HCT116 (cell line): ENCODE measurements at regions not wholly inside any gene's neighbourhood (a gene's known extent, or its start where the extent isn't known, plus 50 kb on each side); places are given as distances from the start of the nearest gene placed in this dataset.

ENCODE experiments used
- ATAC-seq: fragments of 200-7000 bp; cut with Tn5 transposase; 2 replicates; pipeline ENCODE4 v1.9.1; 2020; ENCODE audit warnings: mild to moderate bottlenecking, moderate library complexity
- BruUV-seq: library from RNA; stranded (reverse); fragments of 400-500 nt; replicated peaks from 2 replicates; lab custom pipeline; 2021; lab: Mats Ljungman, UMichigan
- CTCF ChIA-PET: fragments of 300-600 bp; sonication (Branson Sonifier 250); formaldehyde crosslinking; loops from one replicate; lab custom pipeline; 2021; ENCODE audit warnings: antibody characterized with exemption; lab: Charles Lee
- POLR2A ChIA-PET: fragments of 300-600, 350-600 bp; sonication (Branson Sonifier 250); formaldehyde crosslinking; loops from one replicate; lab custom pipeline; 2021; ENCODE audit warnings: antibody characterized with exemption; lab: Charles Lee
- RAD21 ChIA-PET, 2 experiments: fragments of 300-600 bp; sonication (Branson Sonifier 250); formaldehyde crosslinking; loops; one replicate each; lab custom pipeline; 2023; ENCODE audit warnings: low total read pairs in 2 of 2; ENCODE audit not compliant: uncharacterized antibody in 2 of 2, unreplicated experiment in 2 of 2, low non-redundant PET in 1 of 2; lab: Charles Lee
- DNase-seq: peaks from one replicate; pipeline ENCODE4 v3.0.0-alpha.2; 2010; ENCODE audit warnings: low read depth, low spot score
- H2AFZ ChIP-seq: fragments of 200-600 bp; shearing (Covaris generic), sonication (generic); 2 replicates; pipeline ENCODE4 v1.6.1; 2017; ENCODE audit warnings: low read depth, mixed run types, mixed read lengths, antibody characterized with exemption, low read length; ENCODE audit not compliant: poor library complexity, severe bottlenecking
- H3K27ac ChIP-seq: 2 replicates; pipeline ENCODE4 v1.5.1; 2012; ENCODE audit warnings: low read depth, low read length
- H3K27me3 ChIP-seq: fragments of 200-600 bp; sonication (generic); 2 replicates; pipeline ENCODE4 v1.6.1; 2016; ENCODE audit warnings: mixed run types, low read length, mixed read lengths; ENCODE audit not compliant: insufficient read depth
- H3K36me3 ChIP-seq, 2 experiments: fragments of 200-500 bp in 1 of 2; fragments of 200-600 bp in 1 of 2; sonication (Bioruptor generic) in 1 of 2; sonication (generic) in 1 of 2; 2 replicates each; pipeline versions ENCODE4 v1.5.1 to v1.6.1; 2014 to 2016; ENCODE audit warnings: low read length in 2 of 2, inconsistent platforms in 1 of 2, mixed read lengths in 1 of 2, mixed run types in 1 of 2; ENCODE audit not compliant: insufficient read depth in 2 of 2, control insufficient read depth in 1 of 2
- H3K4me1 ChIP-seq, 2 experiments: fragments of 200-600 bp in 1 of 2; sonication (generic) in 1 of 2; 2 replicates each; pipeline versions ENCODE4 v1.5.1 to v1.6.1; 2012 to 2017; ENCODE audit warnings: low read length in 2 of 2, inconsistent platforms in 1 of 2, mild to moderate bottlenecking in 1 of 2, mixed read lengths in 1 of 2, mixed run types in 1 of 2, moderate library complexity in 1 of 2; ENCODE audit not compliant: insufficient read depth in 2 of 2, control insufficient read depth in 1 of 2
- H3K4me2 ChIP-seq: fragments of 200-600 bp; sonication (generic); 2 replicates; pipeline ENCODE4 v1.6.1; 2017; ENCODE audit warnings: mixed run types, low read length, mixed read lengths
- H3K4me3 ChIP-seq, 2 experiments: fragments of 200-600 bp in 1 of 2; sonication (generic) in 1 of 2; replicated peaks in 1 of 2; 2 replicates each; pipeline ENCODE4 v1.5.1; 2011 to 2016; ENCODE audit warnings: low read length in 2 of 2, control low read depth in 1 of 2, low read depth in 1 of 2, mild to moderate bottlenecking in 1 of 2, mixed read lengths in 1 of 2, mixed run types in 1 of 2
- H3K79me2 ChIP-seq: fragments of 200-600 bp; sonication (generic); 2 replicates; pipeline ENCODE4 v1.6.1; 2017; ENCODE audit warnings: mild to moderate bottlenecking, mixed run types, low read length, moderate library complexity, mixed read lengths; ENCODE audit not compliant: insufficient read depth
- H3K9ac ChIP-seq: fragments of 200-600 bp; sonication (generic); 2 replicates; pipeline ENCODE4 v1.6.1; 2016; ENCODE audit warnings: low read length, mixed read lengths
- H3K9me2 ChIP-seq: fragments of 200-600 bp; sonication (generic), shearing (Covaris generic); 2 replicates; pipeline ENCODE4 v1.6.1; 2017; ENCODE audit warnings: mixed run types, mild to moderate bottlenecking, moderate library complexity; ENCODE audit not compliant: insufficient read depth
- H3K9me3 ChIP-seq, 2 experiments: fragments of 200-500 bp in 1 of 2; fragments of 200-600 bp in 1 of 2; sonication (Bioruptor generic) in 1 of 2; sonication (generic) in 1 of 2; 2 replicates each; pipeline ENCODE4 v1.6.1; 2014 to 2017; ENCODE audit warnings: low read length in 2 of 2, mixed read lengths in 2 of 2, inconsistent platforms in 1 of 2, low read depth in 1 of 2, mild to moderate bottlenecking in 1 of 2, mixed run types in 1 of 2, moderate library complexity in 1 of 2; ENCODE audit not compliant: control insufficient read depth in 1 of 2, insufficient read depth in 1 of 2
- H4K20me1 ChIP-seq: fragments of 200-600 bp; sonication (generic), shearing (Covaris generic); 2 replicates; pipeline ENCODE4 v1.6.1; 2017; ENCODE audit warnings: mixed run types, mild to moderate bottlenecking, moderate library complexity; ENCODE audit not compliant: insufficient read depth
- CBX3 ChIP-seq: IDR thresholded peaks from 2 replicates; pipeline ENCODE4 v1.6.1; 2012; ENCODE audit warnings: low read depth
- EGR1 ChIP-seq: IDR thresholded peaks from 2 replicates; pipeline ENCODE4 v1.6.1; 2012; ENCODE audit warnings: low read depth
- ELF1 ChIP-seq: IDR thresholded peaks from 2 replicates; pipeline ENCODE4 v1.6.1; 2012; ENCODE audit warnings: low read depth, borderline replicate concordance
- FOSL1 ChIP-seq: IDR thresholded peaks from 2 replicates; pipeline ENCODE4 v1.6.1; 2012; ENCODE audit warnings: low read depth
- POLR2A ChIP-seq: IDR thresholded peaks from 2 replicates; pipeline ENCODE4 v1.7.0; 2011; ENCODE audit warnings: borderline replicate concordance; ENCODE audit not compliant: insufficient read depth, insufficient read length; ENCODE audit errors: extremely low read depth
- POLR2AphosphoS5 ChIP-seq: IDR thresholded peaks from 2 replicates; pipeline ENCODE4 v1.6.1; 2011; ENCODE audit warnings: mild to moderate bottlenecking, low read depth, low read length, moderate library complexity
- RAD21 ChIP-seq: IDR thresholded peaks from 2 replicates; pipeline ENCODE4 v1.6.1; 2012; ENCODE audit warnings: low read depth, mild to moderate bottlenecking
- SIN3A ChIP-seq: IDR thresholded peaks from 2 replicates; pipeline ENCODE4 v1.6.1; 2012; ENCODE audit warnings: low read depth
- TCF7L2 ChIP-seq: IDR thresholded peaks from 2 replicates; pipeline ENCODE4 v1.7.0; 2011; ENCODE audit warnings: borderline replicate concordance, inconsistent platforms; ENCODE audit not compliant: insufficient read depth, insufficient read length; ENCODE audit errors: extremely low read depth
- intact Hi-C: fragments of 100-400 bp; cut with micrococcal nuclease; formaldehyde crosslinking; loops from 2 replicates; pipeline ENCODE4 v1.10.0; 2022
- TF ChIP-seq, protein P1 (sequence below), 3 experiments: fragments of 200-600 bp in 1 of 3; sonication (generic) in 1 of 3; IDR thresholded peaks in 2 of 3; conservative IDR thresholded peaks in 1 of 3; 2 replicates each; pipeline ENCODE4 v1.5.1; 2012 to 2017; ENCODE audit warnings: low read depth in 2 of 3, low read length in 2 of 3, antibody characterized with exemption in 1 of 3, borderline replicate concordance in 1 of 3, control low read depth in 1 of 3, mild to moderate bottlenecking in 1 of 3, mixed read lengths in 1 of 3, mixed run types in 1 of 3, moderate library complexity in 1 of 3; ENCODE audit not compliant: insufficient read depth in 1 of 3
- TF ChIP-seq, protein P2 (sequence below): IDR thresholded peaks from 2 replicates; pipeline ENCODE4 v1.6.1; 2012
- TF ChIP-seq, protein P3 (sequence below): IDR thresholded peaks from 2 replicates; pipeline ENCODE4 v1.6.1; 2012
- TF ChIP-seq, protein P4 (sequence below): IDR thresholded peaks from 2 replicates; pipeline ENCODE4 v1.6.1; 2012; ENCODE audit warnings: low read depth

DNA sequence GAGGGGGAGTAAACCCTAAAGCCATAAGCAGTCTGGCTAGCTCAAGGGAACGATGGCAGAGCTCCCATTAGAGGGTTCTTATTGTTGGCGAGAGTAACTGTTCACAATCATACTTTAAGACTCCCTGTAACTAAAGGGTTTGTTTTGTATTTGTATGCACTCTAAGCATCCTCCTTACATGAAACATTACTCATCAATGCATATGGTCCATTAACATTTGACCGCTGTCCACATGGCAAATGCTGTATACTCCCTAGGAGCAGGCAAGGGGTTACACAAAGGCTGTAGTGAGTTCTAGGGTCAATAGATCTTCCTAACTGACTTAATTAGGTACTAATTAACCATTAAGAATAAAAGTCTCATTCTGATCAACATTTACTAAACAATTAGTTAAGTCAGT lies 95.3 kb upstream of the MRPS30 start:
- Histone ChIP-seq H3K36me3 (no peaks in the 10 kb centered on the region), H3K9me3 (no peaks in the 10 kb centered on the region), H3K9ac (no peak overlapping the region), H3K79me2 (no peaks in the 10 kb centered on the region), H3K4me2 (no peak overlapping the region), H3K27ac (no peak overlapping the region), H3K27me3 (no peaks in the 10 kb centered on the region), H3K4me3 (no peak overlapping the region), H3K9me2 (no peaks in the 10 kb centered on the region), H2AFZ (no peak overlapping the region), H3K4me1 (no peaks in the 10 kb centered on the region), H4K20me1 (no peaks in the 10 kb centered on the region)
- ChIA-PET CTCF (no interaction called here), RAD21 (no interaction called here), POLR2A (no interaction called here)
- BruUV-seq = no TSS peak
- TF ChIP-seq, protein P1, sequence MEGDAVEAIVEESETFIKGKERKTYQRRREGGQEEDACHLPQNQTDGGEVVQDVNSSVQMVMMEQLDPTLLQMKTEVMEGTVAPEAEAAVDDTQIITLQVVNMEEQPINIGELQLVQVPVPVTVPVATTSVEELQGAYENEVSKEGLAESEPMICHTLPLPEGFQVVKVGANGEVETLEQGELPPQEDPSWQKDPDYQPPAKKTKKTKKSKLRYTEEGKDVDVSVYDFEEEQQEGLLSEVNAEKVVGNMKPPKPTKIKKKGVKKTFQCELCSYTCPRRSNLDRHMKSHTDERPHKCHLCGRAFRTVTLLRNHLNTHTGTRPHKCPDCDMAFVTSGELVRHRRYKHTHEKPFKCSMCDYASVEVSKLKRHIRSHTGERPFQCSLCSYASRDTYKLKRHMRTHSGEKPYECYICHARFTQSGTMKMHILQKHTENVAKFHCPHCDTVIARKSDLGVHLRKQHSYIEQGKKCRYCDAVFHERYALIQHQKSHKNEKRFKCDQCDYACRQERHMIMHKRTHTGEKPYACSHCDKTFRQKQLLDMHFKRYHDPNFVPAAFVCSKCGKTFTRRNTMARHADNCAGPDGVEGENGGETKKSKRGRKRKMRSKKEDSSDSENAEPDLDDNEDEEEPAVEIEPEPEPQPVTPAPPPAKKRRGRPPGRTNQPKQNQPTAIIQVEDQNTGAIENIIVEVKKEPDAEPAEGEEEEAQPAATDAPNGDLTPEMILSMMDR (IDR thresholded peaks at IDR 0.05 in 2 of 3, conservative IDR thresholded peaks at IDR 0.05 in 1 of 3; ENCODE audit: borderline replicate concordance in 1 of 3, insufficient read depth in 1 of 3, low read depth in 2 of 3, low read length in 2 of 3) = no peak
- no peak for TF ChIP-seq POLR2A
- TF ChIP-seq ELF1 = no peak
- TF ChIP-seq CBX3 = no peak
- TF ChIP-seq, protein P2, sequence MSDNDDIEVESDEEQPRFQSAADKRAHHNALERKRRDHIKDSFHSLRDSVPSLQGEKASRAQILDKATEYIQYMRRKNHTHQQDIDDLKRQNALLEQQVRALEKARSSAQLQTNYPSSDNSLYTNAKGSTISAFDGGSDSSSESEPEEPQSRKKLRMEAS = no peak
- TF ChIP-seq TCF7L2 = no peak
- TF ChIP-seq, protein P3, sequence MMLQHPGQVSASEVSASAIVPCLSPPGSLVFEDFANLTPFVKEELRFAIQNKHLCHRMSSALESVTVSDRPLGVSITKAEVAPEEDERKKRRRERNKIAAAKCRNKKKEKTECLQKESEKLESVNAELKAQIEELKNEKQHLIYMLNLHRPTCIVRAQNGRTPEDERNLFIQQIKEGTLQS = no peak
- no peak for TF ChIP-seq SIN3A
- no peak for TF ChIP-seq RAD21
- TF ChIP-seq POLR2AphosphoS5 = no peak
- TF ChIP-seq EGR1 = no peak
- TF ChIP-seq FOSL1 = no peak
- TF ChIP-seq, protein P4, sequence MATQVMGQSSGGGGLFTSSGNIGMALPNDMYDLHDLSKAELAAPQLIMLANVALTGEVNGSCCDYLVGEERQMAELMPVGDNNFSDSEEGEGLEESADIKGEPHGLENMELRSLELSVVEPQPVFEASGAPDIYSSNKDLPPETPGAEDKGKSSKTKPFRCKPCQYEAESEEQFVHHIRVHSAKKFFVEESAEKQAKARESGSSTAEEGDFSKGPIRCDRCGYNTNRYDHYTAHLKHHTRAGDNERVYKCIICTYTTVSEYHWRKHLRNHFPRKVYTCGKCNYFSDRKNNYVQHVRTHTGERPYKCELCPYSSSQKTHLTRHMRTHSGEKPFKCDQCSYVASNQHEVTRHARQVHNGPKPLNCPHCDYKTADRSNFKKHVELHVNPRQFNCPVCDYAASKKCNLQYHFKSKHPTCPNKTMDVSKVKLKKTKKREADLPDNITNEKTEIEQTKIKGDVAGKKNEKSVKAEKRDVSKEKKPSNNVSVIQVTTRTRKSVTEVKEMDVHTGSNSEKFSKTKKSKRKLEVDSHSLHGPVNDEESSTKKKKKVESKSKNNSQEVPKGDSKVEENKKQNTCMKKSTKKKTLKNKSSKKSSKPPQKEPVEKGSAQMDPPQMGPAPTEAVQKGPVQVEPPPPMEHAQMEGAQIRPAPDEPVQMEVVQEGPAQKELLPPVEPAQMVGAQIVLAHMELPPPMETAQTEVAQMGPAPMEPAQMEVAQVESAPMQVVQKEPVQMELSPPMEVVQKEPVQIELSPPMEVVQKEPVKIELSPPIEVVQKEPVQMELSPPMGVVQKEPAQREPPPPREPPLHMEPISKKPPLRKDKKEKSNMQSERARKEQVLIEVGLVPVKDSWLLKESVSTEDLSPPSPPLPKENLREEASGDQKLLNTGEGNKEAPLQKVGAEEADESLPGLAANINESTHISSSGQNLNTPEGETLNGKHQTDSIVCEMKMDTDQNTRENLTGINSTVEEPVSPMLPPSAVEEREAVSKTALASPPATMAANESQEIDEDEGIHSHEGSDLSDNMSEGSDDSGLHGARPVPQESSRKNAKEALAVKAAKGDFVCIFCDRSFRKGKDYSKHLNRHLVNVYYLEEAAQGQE = no peak
- ATAC-seq (no peak), DNase-seq (no peak)
- intact Hi-C loops = no loop called here
